DMS114 treated with DMSO at 0.1 percent for 48 hours (cell line): ENCODE measurements at regions not wholly inside any gene's neighbourhood (a gene's known extent, or its start where the extent isn't known, plus 50 kb on each side); places are given as distances from the start of the nearest gene placed in this dataset.
"Not testable (repeated sequence)": the region's sequence is repeated elsewhere in the genome, so short reads cannot be mapped to it uniquely, and the experiment has no call there.

Experiments
- DNase-seq: peaks from one replicate; lab custom pipeline; 2025; ENCODE audit not compliant: unreplicated experiment; lab: John Stamatoyannopoulos, UW

- no peak for DNase-seq
Measured at GRCh38 chr12:127964717-127965116, 302.3 kb upstream of the TMEM132C start.

GRCh38 chr12:127966331-127966730, 300.6 kb upstream of the TMEM132C start:
- no peak for DNase-seq

GRCh38 chr12:127970491-127970890, 296.5 kb upstream of the TMEM132C start:
- DNase-seq, result no peak

GRCh38 chr12:127980585-127980984, 286.4 kb upstream of the TMEM132C start:
- DNase-seq, result no peak

GRCh38 chr12:127981875-127982274, 285.1 kb upstream of the TMEM132C start:
- no peak for DNase-seq

GRCh38 chr12:127983213-127983791, 283.7 kb upstream of the TMEM132C start:
- DNase-seq, result not testable (repeated sequence)

- no peak for DNase-seq
Measured at GRCh38 chr12:127984386-127985055, 282.4 kb upstream of the TMEM132C start.

- DNase-seq, result no peak
Measured at GRCh38 chr12:127987199-127987901, 279.6 kb upstream of the TMEM132C start.

GRCh38 chr12:127991485-127991884, 275.5 kb upstream of the TMEM132C start:
- DNase-seq, result no peak

- DNase-seq, result no peak
Measured at GRCh38 chr12:127998988-127999387, 268.0 kb upstream of the TMEM132C start.

- no peak for DNase-seq
Measured at GRCh38 chr12:128004383-128004938, 262.5 kb upstream of the TMEM132C start.

GRCh38 chr12:128007250-128007649, 259.7 kb upstream of the TMEM132C start:
- no peak for DNase-seq

- no peak for DNase-seq
Measured at GRCh38 chr12:128008341-128008740, 258.6 kb upstream of the TMEM132C start.

- DNase-seq, result no peak
Measured at GRCh38 chr12:128009108-128009507, 257.9 kb upstream of the TMEM132C start.

- no peak for DNase-seq
Measured at GRCh38 chr12:128012110-128012509, 254.9 kb upstream of the TMEM132C start.

GRCh38 chr12:128015276-128015675, 251.7 kb upstream of the TMEM132C start:
- no peak for DNase-seq

GRCh38 chr12:128018067-128018466, 248.9 kb upstream of the TMEM132C start:
- no peak for DNase-seq

- DNase-seq, result no peak
Measured at GRCh38 chr12:128019996-128020544, 246.9 kb upstream of the TMEM132C start.

GRCh38 chr12:128021561-128021960, 245.4 kb upstream of the TMEM132C start:
- no peak for DNase-seq

GRCh38 chr12:128025589-128026245, 241.3 kb upstream of the TMEM132C start:
- DNase-seq, result no peak
